T-helper 2 cell treated with Interferon-gamma antibody and Interleukin-4, amounts not matched to agents 100 ng/mL and 5 ng/mL, for 36 hours (primary cell): ENCODE measurements at regions not wholly inside any gene's neighbourhood (a gene's known extent, or its start where the extent isn't known, plus 50 kb on each side); places are given as distances from the start of the nearest gene placed in this dataset.
"Not testable (repeated sequence)": the region's sequence is repeated elsewhere in the genome, so short reads cannot be mapped to it uniquely, and the experiment has no call there.

ENCODE experiments used
- intact Hi-C: fragments of 100-400 bp; cut with micrococcal nuclease; formaldehyde crosslinking; loops from one replicate; pipeline ENCODE4 v1.15.1; 2023

GRCh38 chr6:56751604-56752003, 108.9 kb upstream of the DST start:
- intact Hi-C loops, result no loop called here

DNA sequence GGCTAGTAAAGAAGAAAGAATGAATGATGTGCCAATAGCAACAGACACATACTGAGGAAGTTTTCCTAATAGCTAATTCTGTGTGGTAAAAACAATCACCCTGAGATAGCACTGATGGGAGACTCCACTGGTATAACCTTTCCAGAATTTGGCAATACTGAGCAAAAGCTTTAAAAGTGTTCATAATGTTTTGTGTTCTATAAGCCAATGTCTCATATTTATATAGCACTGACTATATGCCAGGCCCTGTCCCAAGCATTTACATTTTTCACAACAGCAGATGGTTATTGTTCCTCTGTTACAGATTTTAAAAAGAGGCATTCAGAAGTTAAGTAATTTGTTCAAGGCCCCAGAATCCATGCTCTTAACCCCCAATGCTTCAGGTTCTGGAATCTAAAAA, 108.0 kb upstream of the DST start:
- intact Hi-C loops, result no loop called here

DNA sequence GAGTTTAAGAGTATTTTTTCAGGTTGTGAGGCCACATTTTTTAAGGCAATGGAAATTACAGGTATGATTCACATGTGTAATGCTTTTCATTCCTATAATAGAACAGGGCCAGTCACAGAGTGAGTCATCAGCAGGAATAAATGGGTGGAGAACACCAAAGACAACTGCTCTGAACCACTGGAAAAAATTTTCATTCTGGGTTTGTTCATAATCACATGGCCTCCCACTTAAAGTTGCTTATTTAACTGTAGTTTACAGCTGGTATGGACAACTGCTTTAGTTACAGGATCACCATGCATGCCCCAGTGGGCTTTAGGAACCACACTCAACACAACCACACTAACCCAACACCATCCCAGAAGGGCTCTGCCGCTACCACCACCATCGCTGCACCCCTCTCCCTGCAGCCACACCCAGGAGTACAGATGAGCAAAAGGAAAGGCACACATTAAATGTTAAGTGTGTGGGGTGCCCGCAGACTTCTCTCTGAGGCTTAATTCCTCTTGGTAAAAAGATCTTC, 107.0 kb upstream of the DST start:
- intact Hi-C loops, result no loop called here

GRCh38 chr6:56746767-56747504, 104.2 kb upstream of the DST start:
- intact Hi-C loops, result no loop called here

DNA sequence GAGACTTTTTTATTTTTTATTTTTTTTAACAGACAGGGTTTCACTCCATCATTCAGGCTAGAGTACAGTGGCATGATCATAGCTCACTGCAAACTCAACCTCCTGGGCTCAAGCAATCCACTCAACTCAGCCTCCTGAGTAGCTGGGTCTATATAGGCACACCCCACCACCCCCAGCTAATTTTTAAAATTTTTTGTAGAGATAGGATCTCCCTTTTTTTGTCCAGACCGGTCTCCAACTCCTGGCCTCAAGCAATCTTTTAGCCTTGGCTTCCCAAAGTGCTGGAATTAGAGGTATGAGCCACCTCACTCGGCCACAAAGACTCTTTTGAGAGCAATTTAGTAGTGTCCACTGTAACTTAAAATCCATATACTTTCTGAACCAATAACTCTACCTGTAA, 103.3 kb upstream of the DST start:
- intact Hi-C loops, result no loop called here

GRCh38 chr6:56745081-56745480, 102.4 kb upstream of the DST start:
- intact Hi-C loops, result no loop called here

DNA sequence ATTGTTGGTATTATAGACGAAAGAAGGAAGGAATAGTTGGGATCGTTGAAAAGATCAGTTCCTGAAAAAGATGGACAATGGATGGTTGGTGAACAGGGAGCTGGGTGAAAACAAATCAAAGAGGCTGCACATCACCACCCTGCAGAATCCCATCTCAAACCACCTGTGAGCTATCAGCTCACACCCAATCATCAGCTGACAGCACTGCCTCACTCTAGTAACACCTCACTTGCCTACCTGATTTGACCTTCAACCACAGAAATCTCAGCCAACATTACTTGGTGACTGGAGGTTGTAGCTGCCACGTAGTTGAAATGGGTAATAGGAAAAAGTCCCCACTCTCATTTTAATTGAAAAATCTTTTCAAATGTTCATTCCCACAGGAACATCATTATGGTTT, 101.8 kb upstream of the DST start:
- intact Hi-C loops, result no loop called here

DNA sequence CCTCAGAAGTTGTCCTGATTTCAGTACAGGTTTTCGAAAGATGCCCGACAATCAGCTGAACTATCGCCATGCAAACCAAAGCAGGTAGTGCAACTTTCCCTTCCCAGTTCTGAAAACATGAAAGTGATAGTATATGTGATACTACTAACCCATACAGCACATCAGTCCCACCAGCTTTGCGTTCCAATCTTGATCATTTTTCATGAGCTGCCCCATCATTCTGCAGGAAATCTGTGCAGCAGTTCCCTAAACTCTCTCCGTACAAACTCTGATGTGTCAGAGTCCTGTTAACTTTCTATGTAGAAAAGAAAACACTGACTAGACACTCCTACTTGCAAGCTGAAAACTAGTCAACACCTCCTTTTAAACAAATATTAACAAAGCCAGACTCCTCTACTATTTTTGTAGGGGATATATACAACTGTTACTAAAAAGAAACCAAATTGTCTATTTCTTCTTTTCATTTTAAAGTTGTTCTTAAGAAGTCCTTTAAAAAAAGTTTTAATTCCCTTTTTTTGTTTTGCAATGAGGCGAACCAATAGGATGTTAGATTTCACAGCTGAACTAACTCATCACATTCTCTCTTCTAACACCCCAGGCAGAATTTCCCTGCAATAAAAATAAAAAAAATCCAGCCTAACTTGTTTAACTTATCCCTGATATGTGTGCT, 99.6 kb upstream of the DST start:
- intact Hi-C loops, result no loop called here

- intact Hi-C loops, result no loop called here
Measured at GRCh38 chr6:56741472-56741871, 98.8 kb upstream of the DST start.

DNA sequence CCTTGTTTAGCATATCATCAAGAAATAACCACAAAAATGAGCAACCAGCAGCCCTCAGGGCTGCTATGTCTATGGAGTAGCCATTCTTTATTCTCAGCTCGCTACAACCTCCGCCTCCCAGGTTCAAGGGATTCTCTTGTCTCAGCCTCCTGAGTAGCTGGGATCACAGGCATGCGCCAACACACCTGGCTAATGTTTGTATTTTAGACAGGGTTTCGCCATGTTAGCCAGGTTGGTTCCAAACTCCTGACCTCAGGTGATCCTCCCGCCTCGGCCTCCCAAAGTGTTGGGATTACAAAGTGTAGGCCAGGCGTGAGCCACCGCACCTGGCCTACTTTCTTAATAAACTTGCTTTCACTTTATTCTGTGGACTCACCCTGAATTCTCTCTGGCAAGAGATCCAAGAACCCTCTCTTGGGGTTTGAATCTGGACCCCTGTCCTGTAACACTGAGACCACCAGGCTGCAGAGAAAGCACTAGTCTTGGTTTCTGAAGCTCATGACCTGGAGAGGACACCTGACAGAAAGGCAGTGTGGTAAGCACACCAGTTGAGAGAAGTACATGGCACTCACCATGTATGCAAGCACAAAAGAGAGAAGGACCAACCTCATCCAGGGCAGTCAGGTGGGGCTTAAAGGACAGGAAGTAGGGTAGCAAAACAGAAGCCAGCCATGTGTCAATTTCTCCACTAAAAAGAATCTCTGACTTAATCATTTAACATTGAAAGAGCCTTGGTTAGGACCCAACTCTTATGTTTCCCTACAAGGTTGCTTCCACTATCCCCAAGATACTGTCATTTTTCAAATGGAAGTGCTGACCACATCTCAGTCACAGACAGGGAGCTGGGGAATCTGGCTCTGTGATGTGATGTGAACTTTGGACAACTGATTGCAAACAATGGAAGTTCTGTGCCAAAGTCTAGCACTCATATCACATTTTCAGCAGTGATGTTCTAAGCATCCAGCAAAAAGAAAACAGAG, 97.4 kb upstream of the DST start:
- intact Hi-C loops, result no loop called here

DNA sequence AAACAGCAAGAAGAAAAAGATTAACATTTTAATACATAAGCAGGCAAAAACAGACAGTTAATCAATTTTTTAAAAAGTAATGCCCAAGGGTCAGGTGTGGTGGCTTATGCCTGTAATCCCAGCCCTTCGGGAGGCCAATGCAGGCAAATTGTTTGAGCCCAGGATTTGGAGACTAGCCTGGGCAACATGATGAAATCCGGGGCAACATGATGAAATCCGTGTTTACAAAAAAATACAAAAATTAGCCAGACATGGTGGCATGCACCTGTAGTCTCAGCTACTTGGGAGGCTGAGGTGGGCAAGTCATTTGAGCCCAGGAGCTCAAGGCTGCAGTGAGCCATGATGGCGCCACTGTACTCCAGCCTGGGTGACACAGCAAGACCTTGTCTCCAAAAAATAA, 94.1 kb upstream of the DST start:
- intact Hi-C loops, result no loop called here

DNA sequence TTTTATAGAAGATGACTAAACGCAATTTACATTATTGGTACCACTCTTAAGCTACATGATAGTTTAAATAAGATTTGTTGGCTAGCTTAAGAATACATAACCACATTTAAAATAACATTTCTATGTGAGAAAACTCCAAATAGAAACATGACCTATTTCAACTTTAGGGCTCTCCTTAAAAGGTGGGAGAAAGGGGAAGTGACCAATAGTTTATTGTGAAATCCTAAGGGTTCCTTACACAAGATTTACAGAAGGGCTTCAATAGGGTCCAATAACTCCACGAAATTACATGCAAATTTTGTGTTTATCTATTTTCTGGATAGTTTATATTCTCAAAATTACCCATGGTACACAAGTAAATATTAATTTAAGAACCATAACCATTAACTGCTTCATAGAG, 91.6 kb upstream of the DST start:
- intact Hi-C loops, result no loop called here

- intact Hi-C loops, result no loop called here
Measured at GRCh38 chr6:56733211-56733697, 90.6 kb upstream of the DST start.

DNA sequence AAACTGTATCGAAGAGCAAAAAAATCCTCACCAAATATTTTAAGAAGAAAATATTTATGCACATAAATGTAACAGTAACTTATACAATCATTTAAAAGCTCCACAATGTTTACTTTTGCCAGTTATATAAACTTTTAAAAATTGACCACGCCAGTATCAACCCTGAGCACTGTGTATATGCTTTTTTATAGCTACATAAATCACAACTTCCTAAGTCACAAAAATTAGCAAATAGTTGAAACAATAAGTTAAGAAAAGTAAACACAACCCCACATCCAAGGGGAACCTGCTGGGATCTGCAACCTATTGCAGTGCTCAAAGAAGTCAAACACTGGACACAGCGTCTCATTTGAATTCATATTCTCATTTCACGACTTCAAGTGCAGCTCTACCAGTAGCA, 89.8 kb upstream of the DST start:
- intact Hi-C loops, result no loop called here

DNA sequence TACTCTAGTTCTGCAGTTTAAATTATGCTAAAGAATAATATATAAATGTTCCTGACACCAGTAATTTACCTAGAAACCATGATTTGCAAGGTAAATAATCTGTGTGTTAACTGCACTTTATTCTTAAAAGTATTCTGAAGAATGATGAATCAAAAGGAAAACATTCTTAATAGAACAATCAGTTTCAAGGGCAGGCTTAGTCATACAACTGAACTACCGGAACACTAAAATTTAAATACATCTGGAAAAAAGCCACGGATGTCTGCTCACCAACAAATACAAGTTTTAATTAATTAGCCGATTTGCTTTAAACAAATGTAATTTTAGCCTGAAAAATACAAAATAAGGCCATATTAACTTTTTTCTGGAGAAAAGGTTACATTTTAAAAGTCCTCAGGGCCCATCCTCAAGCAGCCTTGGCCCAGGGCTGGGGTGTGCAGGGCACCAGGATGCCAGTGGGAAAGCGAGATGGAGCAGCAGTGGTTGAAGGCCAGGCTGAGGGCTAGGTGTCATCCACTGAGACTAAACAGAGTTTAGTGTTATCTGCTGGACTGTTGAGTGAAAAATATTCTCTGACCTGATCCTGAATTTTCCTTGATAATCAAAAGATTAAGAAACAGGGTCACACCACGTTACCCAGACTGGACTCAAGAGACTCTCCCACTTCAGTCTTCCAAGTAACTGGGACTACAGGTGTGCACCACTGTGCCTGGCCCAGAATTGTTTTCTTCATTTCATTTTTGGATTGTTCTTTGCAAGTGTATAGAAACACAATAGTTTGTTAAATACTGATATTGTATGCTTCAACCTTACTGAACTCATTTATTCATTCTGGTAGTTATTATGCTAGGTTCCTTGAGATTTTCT, 88.2 kb upstream of the DST start:
- intact Hi-C loops, result no loop called here

DNA sequence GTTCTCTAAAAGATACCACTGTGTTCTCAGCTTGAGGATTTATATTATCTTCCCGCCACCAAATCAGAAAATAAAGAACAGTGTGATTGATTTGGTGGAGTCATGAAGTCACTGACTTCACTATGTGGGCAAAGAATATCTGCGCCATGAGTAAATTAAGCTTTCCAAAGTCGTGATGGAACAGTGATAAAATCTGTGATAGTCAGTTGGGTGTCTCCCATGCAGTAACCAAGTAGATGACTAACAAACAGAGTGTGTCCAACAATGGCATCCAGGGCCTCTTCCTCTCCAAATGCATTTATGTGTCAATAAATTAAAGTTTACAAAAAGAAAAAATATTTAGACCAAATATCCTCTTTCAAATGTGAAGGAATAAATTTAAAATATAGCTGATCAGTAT, 87.0 kb upstream of the DST start:
- intact Hi-C loops, result no loop called here

GRCh38 chr6:56729166-56729565, 86.5 kb upstream of the DST start:
- intact Hi-C loops, result not testable (repeated sequence)

DNA sequence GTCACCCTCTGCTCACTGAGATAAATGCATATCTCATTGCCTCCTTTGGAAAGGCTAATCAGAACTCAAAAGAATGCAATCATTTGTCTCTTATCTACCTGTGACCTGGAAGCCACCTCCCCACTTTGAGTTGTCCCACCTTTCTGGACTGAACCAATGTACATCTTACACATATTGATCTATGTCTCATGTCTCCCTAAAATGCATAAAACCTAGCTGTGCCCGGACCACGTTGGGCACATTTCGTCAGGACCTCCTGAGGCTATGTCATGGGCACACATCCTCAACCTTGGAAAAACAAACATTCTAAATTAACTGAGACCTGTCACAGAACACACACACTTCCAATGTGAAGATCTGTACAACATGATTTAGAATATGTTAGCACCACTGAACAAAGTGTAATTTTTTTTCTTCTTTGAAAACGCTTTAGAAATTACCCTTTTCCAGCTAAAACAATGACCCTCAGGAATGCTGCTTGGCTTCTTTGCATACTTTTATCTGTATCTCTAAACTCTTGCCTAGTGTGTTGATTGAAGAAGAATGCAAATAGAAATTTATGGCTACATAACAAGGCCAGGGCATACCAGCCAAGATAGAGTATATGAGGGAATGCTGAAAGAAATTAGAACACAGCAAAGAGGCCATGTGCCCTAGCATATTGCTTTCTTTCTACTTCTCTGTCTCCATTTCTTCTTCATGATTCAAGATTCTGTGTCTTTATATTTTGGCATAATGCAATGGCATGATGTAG, 84.6 kb upstream of the DST start:
- intact Hi-C loops, result no loop called here

DNA sequence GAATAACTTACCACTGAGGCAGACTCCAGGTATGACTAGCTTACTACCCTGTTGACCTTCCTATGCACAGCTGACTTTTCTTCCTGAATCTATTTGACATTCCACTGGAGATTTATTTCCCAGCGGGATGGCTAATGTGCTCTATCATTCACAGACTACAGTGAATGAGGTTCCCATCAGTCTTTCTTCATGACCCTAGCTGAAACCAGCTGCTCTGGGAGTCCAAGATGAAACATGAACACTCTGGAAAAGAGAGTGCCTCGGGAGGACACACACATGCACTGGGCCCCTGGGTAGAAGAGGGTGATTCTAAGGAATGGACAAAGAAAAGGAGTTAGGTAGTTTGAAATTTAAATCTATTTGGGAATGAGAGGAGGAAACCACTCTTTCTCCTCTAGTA, 82.6 kb upstream of the DST start:
- intact Hi-C loops, result no loop called here

- intact Hi-C loops, result no loop called here
Measured at GRCh38 chr6:56724455-56724854, 81.8 kb upstream of the DST start.
